HG03432 (cell line): ENCODE measurements at regions not wholly inside any gene's neighbourhood (a gene's known extent, or its start where the extent isn't known, plus 50 kb on each side); places are given as distances from the start of the nearest gene placed in this dataset.

ENCODE experiments used
- ATAC-seq: cut with Tn5 transposase; IDR thresholded peaks from one replicate; pipeline ENCODE4 v1.9.1; 2021; ENCODE audit warnings: mild to moderate bottlenecking, moderate library complexity; ENCODE audit not compliant: unreplicated experiment

- ATAC-seq: no peak
Observed at GRCh38 chr16:73210084-73210483, 162.2 kb upstream of the ZFHX3 start.

- no peak for ATAC-seq
Observed at GRCh38 chr16:73209190-73209589, 161.3 kb upstream of the ZFHX3 start.

- ATAC-seq: no peak
Observed at GRCh38 chr16:73206151-73206707, 158.3 kb upstream of the ZFHX3 start.

- ATAC-seq: no peak
Observed at GRCh38 chr16:73205153-73205886, 157.4 kb upstream of the ZFHX3 start.

GRCh38 chr16:73204359-73205152 lies 156.6 kb upstream of the ZFHX3 start:
- no peak for ATAC-seq

- ATAC-seq: no peak
Observed at GRCh38 chr16:73202161-73202729, 154.3 kb upstream of the ZFHX3 start.

- no peak for ATAC-seq
Observed at GRCh38 chr16:73199214-73199613, 151.3 kb upstream of the ZFHX3 start.

- no peak for ATAC-seq
Observed at GRCh38 chr16:73198481-73198880, 150.6 kb upstream of the ZFHX3 start.

GRCh38 chr16:73197598-73197997 lies 149.7 kb upstream of the ZFHX3 start:
- no peak for ATAC-seq

GRCh38 chr16:73196670-73197069 lies 148.7 kb upstream of the ZFHX3 start:
- ATAC-seq: peak; percentile 60

- ATAC-seq: no peak
Observed at GRCh38 chr16:73193464-73193863, 145.5 kb upstream of the ZFHX3 start.

- no peak for ATAC-seq
Observed at GRCh38 chr16:73192232-73192894, 144.4 kb upstream of the ZFHX3 start.

GRCh38 chr16:73191660-73192046 lies 143.7 kb upstream of the ZFHX3 start:
- ATAC-seq: no peak

GRCh38 chr16:73190688-73191659 lies 143.0 kb upstream of the ZFHX3 start:
- no peak for ATAC-seq

- no peak for ATAC-seq
Observed at GRCh38 chr16:73190256-73190655, 142.3 kb upstream of the ZFHX3 start.

GRCh38 chr16:73189136-73189535 lies 141.2 kb upstream of the ZFHX3 start:
- ATAC-seq: no peak

- no peak for ATAC-seq
Observed at GRCh38 chr16:73186752-73187601, 139.0 kb upstream of the ZFHX3 start.

GRCh38 chr16:73185737-73186136 lies 137.8 kb upstream of the ZFHX3 start:
- no peak for ATAC-seq

- ATAC-seq: no peak
Observed at GRCh38 chr16:73183611-73184092, 135.7 kb upstream of the ZFHX3 start.
